Rectal smooth muscle tissue (tissue), 1 donor: ENCODE measurements at regions not wholly inside any gene's neighbourhood (a gene's known extent, or its start where the extent isn't known, plus 50 kb on each side); places are given as distances from the start of the nearest gene placed in this dataset.
"Not testable (repeated sequence)": the region's sequence is repeated elsewhere in the genome, so short reads cannot be mapped to it uniquely, and the experiment has no call there.

ENCODE experiments used
- H3K27ac ChIP-seq: one replicate; pipeline ENCODE4 v1.7.0; 2013; ENCODE audit warnings: low read depth, low read length, inconsistent platforms
- H3K27me3 ChIP-seq: one replicate; pipeline ENCODE4 v1.7.0; 2013; ENCODE audit warnings: low read length; ENCODE audit not compliant: control insufficient read depth, insufficient read depth
- H3K36me3 ChIP-seq: one replicate; pipeline ENCODE4 v1.7.0; 2013; ENCODE audit warnings: low read length; ENCODE audit not compliant: control insufficient read depth, insufficient read depth
- H3K4me1 ChIP-seq: one replicate; pipeline ENCODE4 v1.7.0; 2013; ENCODE audit warnings: low read length; ENCODE audit not compliant: control insufficient read depth, insufficient read depth
- H3K4me3 ChIP-seq: one replicate; pipeline ENCODE4 v1.7.0; 2013; ENCODE audit warnings: low read length
- H3K9ac ChIP-seq: one replicate; pipeline ENCODE4 v1.7.0; 2013; ENCODE audit warnings: low read length

DNA sequence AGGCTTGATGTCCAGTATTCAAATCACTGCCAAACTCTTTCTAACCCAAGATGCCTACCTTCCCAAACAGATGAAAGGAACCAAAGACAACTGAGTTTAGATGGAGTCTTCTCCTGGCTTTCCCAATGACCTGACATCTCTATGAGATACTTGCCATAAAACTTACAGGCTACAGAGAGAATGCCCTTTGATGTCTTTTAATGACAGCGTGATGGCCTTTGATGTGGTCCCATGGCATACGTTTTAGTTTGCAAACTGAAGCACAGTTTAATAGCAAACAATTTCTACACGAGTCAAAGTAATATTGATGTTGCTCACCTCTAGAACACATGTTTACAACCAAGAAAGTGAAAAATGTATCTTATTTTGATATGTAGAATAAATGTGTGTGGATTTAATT, 73.2 kb downstream of the ZIC4 start:
- Histone ChIP-seq H3K27ac (no peak overlapping the region), H3K9ac (no peak overlapping the region)

DNA sequence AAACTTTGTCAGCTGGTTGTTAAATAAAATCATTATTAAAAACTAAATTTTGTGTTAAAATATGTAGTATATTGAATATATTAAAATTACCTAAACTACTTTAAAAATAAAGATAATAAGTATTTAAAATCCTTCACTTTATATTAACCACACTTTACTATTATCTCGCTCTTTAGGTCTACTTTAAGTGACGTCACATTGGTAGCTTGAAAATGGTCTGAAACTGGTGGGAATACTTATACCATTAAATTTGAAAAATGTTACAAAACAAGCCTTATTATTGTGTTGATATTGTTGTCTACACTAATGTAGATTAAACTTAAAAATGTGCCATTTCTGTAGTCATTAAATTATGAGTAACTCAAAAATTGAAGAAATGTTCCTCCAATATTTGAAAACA, 77.6 kb downstream of the ZIC4 start:
- Histone ChIP-seq H3K4me3 (no peak overlapping the region), H3K27ac (no peak overlapping the region), H3K27me3 (no peaks in the 10 kb centered on the region), H3K36me3 (no peaks in the 10 kb centered on the region), H3K4me1 (no peaks in the 10 kb centered on the region), H3K9ac (no peak overlapping the region)

More for the DNA sequence above, 73.2 kb downstream of the ZIC4 start:
- Histone ChIP-seq H3K36me3 (no peaks in the 10 kb centered on the region), H3K4me3 (no peak overlapping the region), H3K27me3 (no peaks in the 10 kb centered on the region), H3K4me1 (no peaks in the 10 kb centered on the region)

- Histone ChIP-seq H3K36me3 (no peaks in the 10 kb centered on the region), H3K27ac (no peak overlapping the region), H3K27me3 (no peaks in the 10 kb centered on the region), H3K9ac (no peak overlapping the region), H3K4me1 (no peaks in the 10 kb centered on the region), H3K4me3 (no peak overlapping the region)
These were observed 82.0 kb downstream of the ZIC4 start for GRCh38 chr3:147324356-147324755.

- no peak overlapping the region for H3K9ac ChIP-seq
- H3K4me1 ChIP-seq: no peaks in the 10 kb centered on the region
- H3K27me3 ChIP-seq: no peaks in the 10 kb centered on the region
- H3K27ac ChIP-seq: no peak overlapping the region
- H3K4me3 ChIP-seq: no peak overlapping the region
- no peaks in the 10 kb centered on the region for H3K36me3 ChIP-seq
These were observed 87.4 kb downstream of the ZIC4 start for GRCh38 chr3:147318900-147319299.

DNA sequence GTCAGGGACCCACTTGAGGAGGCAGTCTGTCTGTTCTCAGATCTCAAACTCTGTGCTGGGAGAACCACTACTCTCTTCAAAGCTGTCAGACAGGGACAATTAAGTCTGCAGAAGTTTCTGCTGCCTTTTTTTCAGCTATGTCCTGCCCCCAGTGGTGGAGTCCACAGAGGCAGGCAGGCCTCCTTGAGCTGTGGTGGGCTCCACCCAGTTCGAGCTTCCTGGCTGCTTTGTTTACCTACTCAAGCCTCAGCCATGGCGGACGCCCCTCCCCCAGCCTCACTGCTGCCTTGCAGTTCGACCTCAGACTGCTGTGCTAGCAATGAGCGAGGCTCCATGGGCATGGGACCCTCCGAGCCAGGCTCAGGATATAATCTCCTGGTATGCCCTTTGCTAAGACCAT, 89.3 kb downstream of the ZIC4 start:
- not testable (repeated sequence) for H3K4me1 ChIP-seq, H3K27ac ChIP-seq, H3K4me3 ChIP-seq, H3K9ac ChIP-seq, H3K36me3 ChIP-seq, H3K27me3 ChIP-seq

DNA sequence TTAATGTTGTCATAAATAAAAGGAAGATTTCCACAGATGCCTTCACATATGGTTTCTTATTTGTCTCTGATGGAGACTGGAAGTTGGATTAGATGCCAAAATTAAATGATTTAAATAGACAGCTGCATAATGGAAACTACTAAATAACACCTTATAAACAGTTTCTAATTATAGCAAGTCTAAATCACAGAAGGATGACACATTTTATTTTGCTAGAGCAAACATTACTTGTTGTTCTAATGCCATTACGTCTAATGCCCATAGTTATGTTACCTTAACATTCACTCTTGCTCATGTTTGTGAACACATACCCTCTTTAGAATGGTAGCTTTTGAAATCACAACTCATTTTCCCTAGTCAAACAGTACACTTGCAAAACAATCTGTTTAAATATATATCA, 92.8 kb downstream of the ZIC4 start:
- no peak overlapping the region for H3K9ac ChIP-seq
- H3K4me3 ChIP-seq: no peak overlapping the region
- H3K27me3 ChIP-seq: no peaks in the 10 kb centered on the region
- no peaks in the 10 kb centered on the region for H3K4me1 ChIP-seq
- H3K36me3 ChIP-seq: no peaks in the 10 kb centered on the region
- no peak overlapping the region for H3K27ac ChIP-seq

DNA sequence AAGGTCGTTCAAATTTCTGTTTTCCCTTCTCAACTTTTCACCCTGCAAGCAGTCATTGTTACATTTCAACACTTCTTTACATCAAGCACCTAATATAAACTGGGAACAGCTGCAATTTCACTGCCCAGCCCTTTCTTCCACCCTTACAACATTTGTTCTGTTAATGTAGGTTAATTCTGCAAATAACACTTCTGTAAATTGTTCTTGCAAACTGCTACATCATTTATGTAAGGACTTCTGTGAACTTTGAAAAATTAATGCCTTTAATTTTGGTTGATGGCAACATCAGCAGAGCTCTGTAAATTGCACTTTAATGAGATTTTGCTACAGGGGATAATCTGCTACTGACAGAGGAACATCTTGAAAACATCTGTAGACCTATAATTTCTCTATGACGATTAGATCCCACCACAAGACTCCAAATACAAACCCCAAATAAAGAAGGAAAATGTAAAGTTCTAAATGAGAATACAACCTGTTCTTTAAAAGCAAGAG, 93.5 kb downstream of the ZIC4 start:
- no peak overlapping the region for H3K4me3 ChIP-seq
- H3K27me3 ChIP-seq: no peaks in the 10 kb centered on the region
- H3K9ac ChIP-seq: no peak overlapping the region
- H3K4me1 ChIP-seq: no peaks in the 10 kb centered on the region
- H3K27ac ChIP-seq: no peak overlapping the region
- no peaks in the 10 kb centered on the region for H3K36me3 ChIP-seq

GRCh38 chr3:147311716-147312115, 94.6 kb downstream of the ZIC4 start:
- no peak overlapping the region for H3K4me3 ChIP-seq
- no peaks in the 10 kb centered on the region for H3K36me3 ChIP-seq
- no peaks in the 10 kb centered on the region for H3K27me3 ChIP-seq
- H3K27ac ChIP-seq: no peak overlapping the region
- no peak overlapping the region for H3K9ac ChIP-seq
- no peaks in the 10 kb centered on the region for H3K4me1 ChIP-seq

DNA sequence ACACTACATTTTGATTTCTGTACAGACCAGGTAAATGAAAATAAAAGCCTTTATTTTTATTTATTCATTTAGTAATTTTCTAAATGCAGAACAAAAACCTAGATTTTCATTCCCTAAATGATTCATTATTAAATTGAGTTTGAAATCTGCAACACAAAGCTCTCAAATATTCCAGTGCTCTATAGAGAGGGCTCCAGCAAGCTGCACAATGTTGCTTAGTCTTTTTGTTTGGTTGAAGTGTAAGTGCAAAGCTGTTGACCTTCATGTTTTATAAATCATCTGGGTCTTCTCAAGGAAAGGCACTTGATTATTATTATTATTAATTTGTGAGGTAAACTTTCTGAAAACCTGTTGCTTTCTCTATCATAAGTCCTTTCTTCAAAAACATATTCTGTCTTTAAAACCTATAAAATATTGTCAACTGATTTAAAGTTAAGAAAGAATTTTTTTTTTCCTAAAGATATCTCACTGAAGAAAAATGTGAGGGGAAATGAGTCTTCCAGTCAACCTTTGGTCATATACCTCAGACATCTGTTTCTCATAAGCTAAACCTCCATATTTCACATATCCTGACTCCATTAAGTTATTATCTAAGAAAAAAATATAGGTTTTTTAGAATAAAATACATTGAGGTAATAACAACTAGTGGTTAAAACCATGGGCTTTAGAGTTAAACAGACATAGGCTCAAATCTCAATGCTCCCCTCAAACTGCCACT, 100.7 kb downstream of the ZIC4 start:
- Histone ChIP-seq H3K4me1 (no peaks in the 10 kb centered on the region), H3K27me3 (no peaks in the 10 kb centered on the region), H3K36me3 (no peaks in the 10 kb centered on the region), H3K27ac (no peak overlapping the region), H3K4me3 (no peak overlapping the region), H3K9ac (no peak overlapping the region)

- no peaks in the 10 kb centered on the region for H3K4me1 ChIP-seq
- H3K9ac ChIP-seq: no peak overlapping the region
- H3K4me3 ChIP-seq: no peak overlapping the region
- no peaks in the 10 kb centered on the region for H3K36me3 ChIP-seq
- no peaks in the 10 kb centered on the region for H3K27me3 ChIP-seq
- H3K27ac ChIP-seq: no peak overlapping the region
These were observed 101.6 kb downstream of the ZIC4 start for GRCh38 chr3:147304756-147305155.

- Histone ChIP-seq H3K4me3 (no peak overlapping the region), H3K4me1 (peaks cover 12% of the 10 kb centered on the region), H3K27me3 (no peaks in the 10 kb centered on the region), H3K36me3 (no peaks in the 10 kb centered on the region), H3K27ac (no peak overlapping the region), H3K9ac (no peak overlapping the region)
These were observed 104.6 kb downstream of the ZIC4 start for GRCh38 chr3:147301781-147302180.

DNA sequence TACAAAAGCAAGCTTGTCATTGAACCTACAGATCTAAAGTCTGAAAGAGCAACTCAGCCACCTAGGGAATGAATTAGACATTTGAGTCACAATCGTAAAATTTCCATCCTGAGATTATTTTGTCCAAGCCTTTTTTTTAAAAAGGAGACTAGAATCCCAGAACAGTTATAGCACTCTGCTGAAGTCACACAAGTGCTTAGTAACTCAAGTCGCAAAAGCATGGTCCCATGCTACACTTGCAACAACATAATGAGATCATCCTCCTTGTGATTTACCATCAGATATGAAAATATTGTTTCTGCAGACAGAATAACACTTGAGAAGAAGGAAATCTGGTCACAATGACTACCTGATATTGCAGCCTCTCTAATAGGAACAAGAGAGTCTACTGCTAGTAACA, 106.7 kb downstream of the ZIC4 start:
- H3K4me1 ChIP-seq: peaks cover 12% of the 10 kb centered on the region
- H3K27ac ChIP-seq: no peak overlapping the region
- H3K27me3 ChIP-seq: no peaks in the 10 kb centered on the region
- no peak overlapping the region for H3K9ac ChIP-seq
- H3K4me3 ChIP-seq: no peak overlapping the region
- H3K36me3 ChIP-seq: no peaks in the 10 kb centered on the region

DNA sequence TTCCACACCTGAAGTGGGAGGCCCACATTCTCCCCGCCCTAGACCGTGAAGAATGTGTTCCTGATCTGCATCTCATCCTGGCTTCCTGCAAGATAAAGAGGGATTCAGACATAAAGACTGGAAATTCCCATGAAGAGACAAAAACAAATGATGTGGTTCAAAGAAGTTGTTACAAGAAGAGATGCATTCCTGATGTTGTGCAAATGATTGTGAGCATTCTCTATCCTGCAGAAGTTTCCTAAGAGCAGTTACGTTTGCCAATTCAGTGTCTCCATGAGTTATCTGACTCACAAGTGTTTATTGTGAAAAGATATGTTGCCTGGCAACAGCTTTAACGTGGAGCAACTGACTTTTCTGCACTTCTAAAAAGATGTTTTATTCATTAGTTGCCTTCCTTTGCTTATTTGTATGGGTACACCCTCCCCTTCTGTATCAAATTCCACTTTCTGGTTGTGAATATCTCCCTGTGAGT, 107.8 kb downstream of the ZIC4 start:
- Histone ChIP-seq H3K27ac (peak overlapping the region; percentile 64), H3K9ac (no peak overlapping the region), H3K4me1 (peaks cover 12% of the 10 kb centered on the region), H3K36me3 (no peaks in the 10 kb centered on the region), H3K27me3 (no peaks in the 10 kb centered on the region), H3K4me3 (peak overlapping the region; percentile 15)
